Stimulated activated CD4-positive, alpha-beta T cell treated with anti-CD3 and anti-CD28 coated beads, Interleukin-1b, Interleukin-23, amount 100 ng/mL, for 48 hours (primary cell): ENCODE measurements at regions not wholly inside any gene's neighbourhood (a gene's known extent, or its start where the extent isn't known, plus 50 kb on each side); places are given as distances from the start of the nearest gene placed in this dataset.
"Not testable (repeated sequence)": the region's sequence is repeated elsewhere in the genome, so short reads cannot be mapped to it uniquely, and the experiment has no call there.

Experiments
- DNase-seq: peaks from one replicate; pipeline ENCODE4 v3.0.0-alpha.2; 2020

DNA sequence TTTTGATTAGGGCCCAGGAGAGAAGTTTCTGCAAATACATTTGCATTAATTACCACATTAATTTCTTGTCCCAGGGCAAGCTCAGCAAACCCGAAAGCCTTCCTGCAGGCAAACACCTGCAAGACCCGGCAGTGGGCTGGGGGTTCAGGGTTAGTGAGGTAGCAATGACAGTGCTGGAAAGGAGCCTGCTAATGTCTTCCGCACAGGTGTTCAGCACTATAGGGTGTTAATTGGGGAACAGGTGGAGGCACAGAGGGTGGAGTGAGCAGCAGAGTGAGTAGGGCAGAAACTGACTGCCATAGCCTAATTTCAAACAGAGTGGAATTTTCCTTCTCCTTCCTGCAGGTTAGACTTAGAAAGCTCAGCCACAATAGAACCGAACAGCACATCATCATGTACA, 50.9 kb upstream of the UBASH3B start:
- no peak for DNase-seq

DNA sequence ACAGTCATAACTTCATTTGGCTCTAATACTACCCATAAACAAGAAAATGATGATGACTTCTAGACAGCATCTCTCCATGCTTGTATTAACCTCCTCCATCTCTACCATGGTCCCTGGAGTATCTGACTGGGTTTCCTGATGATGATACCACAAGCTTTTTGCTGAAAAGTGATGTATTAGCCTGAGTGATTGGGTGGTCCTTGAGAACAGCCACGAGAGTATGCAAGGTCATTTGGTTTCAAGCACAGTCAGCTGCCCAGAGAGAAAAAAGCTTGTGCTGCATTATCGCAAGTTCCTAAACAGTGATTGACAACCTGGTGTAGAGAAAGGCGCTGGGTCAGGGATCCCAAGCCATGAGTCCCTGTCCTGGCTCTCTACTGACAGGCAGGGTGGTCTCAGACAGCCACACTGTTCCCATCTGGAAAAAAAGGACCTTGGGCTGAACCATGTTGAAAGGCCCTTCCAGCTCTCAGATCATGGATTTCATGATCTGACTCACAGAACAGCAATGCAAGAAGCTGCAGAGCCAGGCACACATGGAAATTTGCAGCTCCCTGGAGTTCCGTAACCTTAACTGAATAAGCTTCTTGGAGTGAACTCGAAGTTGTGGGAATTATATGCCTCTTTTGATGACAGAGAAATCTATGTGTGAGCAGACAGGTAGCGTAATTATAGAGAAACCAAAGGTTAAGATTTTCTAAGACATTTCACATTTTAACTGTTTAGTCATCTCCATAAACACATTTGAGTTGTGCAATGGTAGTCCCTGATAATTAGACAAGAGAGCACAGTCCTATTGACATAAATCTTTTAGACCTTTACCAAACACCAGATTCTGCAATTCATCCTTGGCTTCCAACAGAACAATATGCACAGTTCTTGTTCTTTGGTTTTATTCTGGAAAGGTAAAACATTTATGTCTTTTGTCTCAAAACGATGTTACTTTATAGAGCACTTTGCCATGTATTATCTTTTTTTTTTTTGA, 54.1 kb upstream of the UBASH3B start:
- DNase-seq: no peak

DNA sequence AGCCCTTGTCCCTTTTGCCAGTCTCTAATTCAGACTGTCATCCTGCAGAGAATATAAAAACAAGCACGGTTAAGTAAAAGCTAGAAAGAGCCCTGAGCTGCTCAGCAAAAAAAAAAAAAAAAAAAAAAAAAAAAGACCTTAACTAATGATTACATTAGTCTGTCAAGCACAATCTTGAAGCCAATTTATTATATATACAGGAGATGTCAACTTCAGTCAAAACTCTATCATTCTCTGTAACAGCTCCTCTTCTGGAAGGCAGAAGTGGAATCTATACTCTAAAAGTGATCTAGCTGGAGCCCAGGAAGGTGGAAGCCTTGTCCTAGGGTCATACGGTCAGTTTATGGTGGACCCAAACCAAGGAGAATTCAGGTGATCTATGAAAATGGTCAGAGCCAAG, 55.2 kb upstream of the UBASH3B start:
- no peak for DNase-seq

DNA sequence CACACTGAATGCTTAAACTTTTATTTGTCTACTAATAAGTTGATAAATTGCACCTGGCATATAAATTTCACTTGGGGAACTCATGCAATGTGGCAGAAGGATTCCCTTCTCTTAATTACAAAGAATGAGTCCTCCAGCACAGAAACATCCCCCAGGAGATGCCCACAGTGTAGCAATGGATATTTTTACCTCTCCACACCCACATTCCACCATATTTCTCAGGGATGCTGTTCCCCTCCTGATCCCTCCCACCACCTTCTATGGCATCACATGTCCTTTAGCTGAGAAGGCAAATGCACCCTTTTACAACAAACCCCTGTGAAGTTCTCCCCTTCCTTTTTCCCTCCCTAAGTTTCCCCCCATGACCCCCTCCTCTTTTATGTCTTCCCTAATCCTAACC, 56.1 kb upstream of the UBASH3B start:
- no peak for DNase-seq

DNA sequence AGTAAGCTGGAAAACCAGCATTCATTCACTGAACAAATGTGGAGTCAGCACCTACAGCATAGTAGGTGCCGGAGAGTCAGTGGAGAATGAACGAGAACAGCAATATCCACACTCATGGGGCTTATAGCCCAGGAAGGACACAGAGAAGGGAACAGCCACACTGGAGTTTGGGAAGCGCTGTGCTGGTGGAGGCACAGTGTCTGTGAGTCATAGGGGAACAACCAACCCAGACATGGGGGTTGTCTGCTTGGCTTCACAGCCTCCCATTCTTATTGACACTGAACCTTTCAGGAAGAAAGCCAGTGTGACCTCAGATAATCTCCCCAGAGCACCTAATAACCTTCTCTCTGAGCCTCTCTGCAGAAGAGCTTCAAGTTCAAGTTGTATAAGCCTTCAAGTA, 56.6 kb upstream of the UBASH3B start:
- no peak for DNase-seq

DNA sequence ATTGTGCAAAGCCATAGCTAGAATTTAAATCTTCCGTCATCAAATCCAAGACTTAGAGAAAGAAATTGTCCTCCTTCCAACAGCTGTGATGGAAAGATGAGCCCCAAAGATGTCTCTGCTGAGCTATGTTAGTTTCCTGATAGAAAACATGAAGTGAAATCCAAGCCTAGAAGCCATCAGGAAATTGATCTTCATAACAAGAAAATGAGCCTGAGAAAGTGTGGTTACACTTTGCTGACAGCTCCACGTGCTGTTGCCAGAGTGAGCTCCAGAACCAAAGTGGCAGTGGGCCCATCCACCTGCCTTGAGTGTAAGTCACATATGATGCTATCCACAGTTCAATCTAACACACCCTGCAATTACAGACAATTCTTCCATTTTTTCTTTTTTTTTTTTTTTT, 58.0 kb upstream of the UBASH3B start:
- no peak for DNase-seq

DNA sequence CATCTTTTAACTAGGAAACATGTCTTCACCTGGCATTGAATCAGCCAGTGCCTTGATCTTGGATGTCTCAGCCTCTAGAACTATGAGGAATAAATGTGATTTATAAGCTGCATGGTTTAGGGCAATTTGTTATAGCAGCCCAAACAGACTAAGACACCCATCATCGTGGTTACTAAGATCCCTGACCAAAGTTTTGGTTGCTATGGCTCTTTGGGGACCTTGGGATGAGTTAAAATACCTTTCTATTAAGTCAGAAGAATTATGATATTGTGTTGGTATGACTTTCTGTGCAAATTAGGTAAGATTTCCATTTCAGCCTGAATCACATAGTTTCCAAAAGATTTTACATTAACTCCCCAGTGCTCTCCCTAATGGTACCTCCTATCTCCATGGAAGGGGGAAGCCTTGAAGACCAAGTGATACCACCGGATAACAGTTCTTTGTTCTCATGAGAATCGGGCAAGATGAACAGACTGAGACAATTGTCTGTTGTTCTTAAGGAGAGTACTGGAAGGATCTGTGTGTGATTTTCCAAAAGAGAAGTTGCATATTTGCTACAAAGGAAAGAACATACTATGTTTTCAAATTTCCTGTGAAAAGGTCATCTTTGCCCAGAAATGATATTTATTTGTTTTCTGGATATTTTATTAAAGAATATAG, 60.4 kb upstream of the UBASH3B start:
- DNase-seq: no peak

DNA sequence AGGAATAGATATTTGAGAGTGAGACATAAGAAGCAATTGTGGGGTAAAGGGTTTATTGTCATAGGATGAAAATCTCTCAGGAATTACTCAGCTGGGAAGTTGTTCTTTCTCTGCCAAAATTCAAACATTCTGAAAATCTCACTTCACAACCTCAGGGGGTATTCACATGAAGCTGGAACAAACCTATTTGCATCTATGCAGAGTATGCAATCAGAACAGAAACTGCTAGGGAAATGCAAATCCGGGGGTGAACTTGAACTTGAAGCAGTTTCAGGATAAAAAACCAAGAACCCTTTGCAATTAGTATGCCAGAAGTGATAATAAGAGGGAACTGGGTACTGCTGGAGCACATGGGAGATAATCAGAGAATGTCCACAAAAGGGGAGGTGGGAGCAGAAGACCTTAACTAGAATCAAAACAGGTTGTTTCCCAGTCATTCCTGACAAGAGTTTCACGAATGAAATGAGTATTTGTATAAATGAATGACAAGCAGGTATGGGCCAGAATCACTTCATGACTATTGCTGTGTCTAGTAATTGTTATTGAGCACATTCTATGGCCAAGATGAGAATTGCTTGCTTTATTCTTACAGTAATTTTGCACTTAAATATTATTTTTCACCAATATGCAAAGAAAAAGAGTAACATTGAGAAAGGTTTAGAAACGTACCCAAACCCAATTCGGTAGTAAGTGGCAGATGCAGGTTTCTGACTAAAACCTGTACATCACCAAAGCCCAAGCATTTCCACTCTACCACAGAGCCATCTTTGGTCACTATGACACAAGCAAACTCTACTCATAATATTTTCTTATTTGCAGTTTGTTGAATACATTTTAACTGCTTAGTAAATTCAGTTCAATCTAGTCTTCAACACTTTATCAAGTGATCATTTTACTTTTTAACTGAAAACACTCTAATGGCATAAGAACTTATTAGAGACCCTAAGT, 61.8 kb upstream of the UBASH3B start:
- no peak for DNase-seq

DNA sequence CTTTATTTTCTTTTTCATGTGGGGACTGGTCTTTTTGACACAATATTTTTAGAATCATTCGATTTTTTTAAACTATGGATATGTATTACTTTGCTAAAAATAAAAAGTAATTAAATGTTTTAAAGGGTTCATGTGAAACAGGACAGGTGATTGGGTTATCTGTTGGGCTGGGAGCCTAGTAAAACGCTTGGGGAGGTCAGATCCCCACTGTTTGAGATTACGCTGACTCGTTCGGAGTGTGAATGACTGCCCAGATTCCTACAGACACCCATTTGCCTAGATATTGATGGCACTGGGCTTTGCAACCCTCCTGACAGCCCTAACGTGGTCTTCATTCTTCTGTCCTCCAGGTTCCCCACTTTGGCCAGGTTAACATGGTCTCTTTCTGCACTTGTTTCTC, 62.9 kb upstream of the UBASH3B start:
- no peak for DNase-seq

DNA sequence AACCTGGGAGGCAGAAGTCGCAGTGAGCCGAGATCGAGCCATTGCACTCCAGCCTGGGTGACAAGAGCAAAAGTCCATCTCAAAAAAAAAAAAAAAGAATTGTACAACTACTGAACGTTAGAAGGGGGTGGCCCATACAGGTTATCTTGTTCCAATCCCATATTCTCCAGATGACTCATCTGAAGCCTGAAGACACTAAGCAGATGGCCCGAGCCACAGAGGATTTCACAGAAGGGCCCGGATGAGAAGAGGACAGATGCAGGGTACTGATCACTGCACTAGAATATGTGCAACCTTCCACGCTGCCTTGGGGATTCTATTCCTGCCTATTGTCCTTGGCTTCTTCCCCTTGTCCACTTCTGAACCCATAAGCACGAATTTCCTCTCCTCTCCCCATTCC, 70.9 kb upstream of the UBASH3B start:
- DNase-seq: no peak

DNA sequence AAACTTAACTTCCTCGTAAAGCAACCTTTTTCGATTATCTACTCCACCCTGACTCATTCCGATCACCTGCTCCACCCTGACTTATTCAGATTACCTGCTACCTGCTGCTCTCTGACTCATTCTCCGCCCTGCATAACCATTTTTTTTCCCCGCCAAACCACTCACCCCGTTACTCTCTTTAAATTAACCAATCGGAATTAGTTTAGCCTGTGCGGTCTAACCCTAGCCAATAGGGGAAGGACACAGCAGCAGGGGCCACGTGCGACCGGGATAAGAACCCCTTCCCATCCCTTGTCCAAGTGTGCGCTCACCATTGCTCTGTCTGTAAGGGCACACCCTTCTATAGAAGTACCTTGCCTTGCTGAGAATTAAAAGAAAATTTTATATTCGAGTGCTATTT, 75.5 kb upstream of the UBASH3B start:
- DNase-seq: not testable (repeated sequence)

DNA sequence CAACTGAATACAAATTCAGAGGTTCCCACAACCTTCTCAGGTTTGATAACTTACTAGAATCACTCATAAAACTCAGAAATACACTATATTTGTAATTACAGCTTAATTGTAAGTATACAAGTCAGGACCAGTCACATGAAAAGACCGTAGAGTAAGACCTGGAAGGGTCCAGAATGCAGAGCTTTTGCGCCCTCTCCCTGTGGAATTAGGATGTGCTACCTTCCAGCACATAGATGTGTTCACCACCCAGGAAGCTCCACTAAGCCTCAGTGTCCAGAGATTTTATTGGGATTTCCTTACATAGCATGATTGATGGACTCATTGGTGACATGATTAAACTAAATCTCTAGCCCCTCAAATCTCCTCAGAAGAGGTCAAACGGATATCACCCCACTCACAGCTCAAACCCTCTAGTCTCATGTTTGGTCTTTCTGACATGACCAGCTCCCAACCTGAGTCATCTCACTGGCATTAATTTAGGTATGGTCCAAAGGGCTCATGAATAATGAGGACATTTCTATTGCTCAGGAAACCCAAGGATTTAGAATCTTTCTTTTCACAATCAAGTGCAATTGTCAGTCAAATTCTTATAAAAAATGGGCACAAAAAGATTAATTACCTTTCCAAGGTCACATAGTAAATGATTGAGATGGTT, 77.2 kb upstream of the UBASH3B start:
- DNase-seq: no peak

DNA sequence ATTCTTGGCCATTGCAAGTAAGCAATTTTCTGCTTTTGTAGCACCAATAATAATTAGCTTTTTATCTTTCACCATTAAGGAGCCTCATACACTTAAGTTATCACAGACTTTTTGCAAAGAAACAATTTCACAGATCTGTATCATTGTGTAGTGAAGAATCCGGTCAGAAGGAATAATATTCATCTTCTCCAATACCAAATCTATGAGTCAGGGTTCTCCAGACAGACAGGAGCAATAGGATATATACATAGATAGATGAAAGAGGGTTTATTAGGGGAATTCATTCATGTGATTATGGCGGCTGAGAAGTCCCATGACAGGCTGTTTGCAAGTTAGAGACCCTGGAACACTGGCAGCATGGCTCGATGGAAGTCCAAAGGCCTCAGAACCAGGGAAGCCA, 82.9 kb upstream of the UBASH3B start:
- DNase-seq: no peak

DNA sequence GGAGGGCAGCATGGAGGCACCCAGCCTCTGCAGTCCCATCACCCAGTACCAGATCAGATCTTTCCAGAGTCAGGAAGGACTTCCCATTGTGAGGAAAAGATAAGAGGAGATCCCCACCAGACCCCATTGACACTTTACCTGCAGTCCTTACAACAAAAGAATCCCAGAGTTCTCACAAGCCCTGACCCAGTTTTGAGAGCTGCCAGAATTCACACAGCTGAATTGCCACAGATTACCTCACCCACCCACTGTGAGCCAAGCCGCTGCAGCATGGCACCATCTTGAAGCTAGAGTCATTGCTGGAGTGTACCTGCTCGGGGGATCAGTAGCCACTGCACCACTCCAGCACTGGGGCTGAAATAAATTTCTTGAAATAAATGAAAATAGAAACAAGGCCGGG, 91.8 kb upstream of the UBASH3B start:
- DNase-seq: no peak

DNA sequence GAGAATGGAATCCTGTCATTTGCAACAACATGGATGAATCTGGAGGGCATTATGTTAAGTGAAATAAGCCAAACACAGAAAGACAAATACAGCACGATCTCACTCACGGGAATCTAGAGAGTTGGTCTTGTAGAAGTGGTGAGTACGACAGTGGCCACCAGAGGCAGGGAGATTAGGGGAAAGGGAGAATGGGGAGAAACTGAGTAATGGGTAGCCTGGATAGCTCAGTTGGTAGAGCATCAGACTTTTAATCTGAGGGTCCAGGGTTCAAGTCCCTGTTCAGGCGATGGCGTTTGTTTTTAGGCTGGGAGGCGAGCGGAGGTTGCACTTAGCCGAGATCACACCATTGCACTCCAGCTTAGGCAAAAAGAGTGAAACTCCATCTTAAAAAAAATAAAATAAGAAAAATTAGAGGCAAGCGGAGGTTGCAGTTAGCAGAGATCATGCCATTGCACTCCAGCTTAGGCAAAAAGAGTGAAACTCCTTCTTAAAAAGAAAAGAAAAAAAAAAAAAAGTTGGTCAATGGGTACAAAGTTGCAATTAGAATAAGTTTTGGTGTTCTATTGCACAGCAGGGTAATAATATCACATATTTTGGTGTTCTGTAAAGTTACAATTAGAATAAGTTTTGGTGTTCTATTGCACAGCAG, 95.7 kb upstream of the UBASH3B start:
- no peak for DNase-seq

DNA sequence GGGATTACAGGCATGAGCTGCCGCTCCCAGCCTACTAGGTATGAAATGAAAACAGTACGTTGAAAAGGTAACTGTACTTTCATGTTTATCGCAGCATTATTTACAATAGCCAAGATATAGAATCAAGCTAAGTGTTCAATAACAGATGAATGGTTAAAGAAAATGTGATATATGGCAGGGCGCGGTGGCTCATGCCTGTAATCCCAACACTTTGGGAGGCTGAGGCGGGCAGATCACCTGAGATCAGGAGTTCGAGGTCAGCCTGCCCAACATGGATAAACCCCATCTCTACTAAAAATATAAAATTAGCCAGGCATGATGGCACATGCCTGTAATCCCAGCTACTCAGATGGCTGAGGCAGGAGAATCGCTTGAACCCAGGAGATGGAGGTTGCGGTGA, 96.3 kb upstream of the UBASH3B start:
- not testable (repeated sequence) for DNase-seq

DNA sequence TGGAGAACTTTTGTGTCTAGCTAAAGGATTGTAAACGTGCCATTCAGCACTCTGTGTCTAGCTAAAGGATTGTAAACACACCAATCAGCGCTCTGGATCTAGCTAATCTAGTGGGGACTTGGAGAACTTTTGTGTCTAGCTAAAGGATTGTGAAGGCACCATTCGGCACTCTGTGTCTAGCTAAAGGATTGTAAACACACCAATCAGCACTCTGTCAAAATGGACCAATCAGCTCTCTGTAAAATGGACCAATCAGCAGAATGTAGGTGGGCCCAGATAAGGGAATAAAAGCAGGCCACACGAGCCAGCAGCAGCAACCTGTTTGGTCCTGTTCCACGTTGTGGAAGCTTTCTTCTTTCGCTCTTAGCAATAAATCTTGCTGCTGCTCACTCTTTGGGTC, 98.4 kb upstream of the UBASH3B start:
- not testable (repeated sequence) for DNase-seq

DNA sequence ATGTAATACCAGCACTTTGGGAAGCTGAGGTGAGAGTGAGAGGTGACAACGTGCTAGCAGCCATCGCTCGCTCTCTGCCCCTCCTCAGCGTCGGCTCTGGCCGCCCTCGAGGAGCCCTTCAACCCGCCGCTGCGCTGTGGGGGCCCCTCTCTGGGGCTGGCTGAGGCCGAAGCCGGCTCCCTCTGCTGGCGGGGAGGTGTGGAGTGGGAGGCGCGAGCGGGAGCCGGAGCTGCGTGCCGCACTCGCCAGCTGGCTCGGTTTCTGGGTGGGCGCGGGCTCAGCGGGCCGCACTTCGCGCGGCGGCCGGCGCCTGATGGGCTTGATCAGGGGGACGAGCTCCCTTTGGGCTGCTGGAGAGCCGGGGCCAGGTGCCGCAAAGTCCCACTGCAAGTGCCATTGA, 98.9 kb upstream of the UBASH3B start:
- no peak for DNase-seq

DNA sequence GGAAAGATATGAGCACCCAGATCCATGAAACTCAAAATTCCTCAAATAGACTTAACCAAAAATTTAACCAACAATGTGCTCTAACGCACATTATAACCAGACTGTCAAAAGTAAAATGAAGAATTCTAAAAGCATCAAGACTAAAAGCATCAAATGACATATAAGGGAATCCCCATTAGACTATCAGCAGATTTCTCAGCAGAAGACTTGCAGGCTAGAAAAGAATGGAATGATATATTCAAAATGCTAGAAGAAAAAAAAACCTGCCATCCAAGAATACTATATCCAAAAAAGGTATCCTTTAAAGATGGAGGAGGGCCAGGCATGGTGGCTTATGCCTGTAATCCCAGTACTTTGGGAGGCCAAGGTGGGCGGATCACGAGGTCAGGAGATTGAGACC, 117.5 kb upstream of the UBASH3B start:
- DNase-seq: no peak

DNA sequence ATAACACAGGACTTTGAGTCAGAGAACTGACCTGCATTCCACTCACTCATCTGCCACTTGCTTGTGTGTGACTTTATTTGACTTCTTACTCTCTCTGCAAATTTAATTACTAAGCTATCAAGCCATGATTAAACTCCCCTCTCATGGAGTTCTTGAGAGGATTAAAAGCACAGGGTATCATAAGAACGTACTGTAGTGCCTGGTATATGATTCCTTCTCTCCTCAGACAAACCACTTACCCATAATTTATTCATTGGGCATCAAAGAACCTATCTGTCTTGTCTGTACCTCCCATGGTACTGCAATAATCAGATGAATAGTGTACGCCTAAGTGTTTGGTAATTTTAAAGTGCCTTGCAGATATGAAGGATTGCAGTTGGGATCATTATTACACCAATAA, 130.6 kb upstream of the UBASH3B start:
- no peak for DNase-seq

DNA sequence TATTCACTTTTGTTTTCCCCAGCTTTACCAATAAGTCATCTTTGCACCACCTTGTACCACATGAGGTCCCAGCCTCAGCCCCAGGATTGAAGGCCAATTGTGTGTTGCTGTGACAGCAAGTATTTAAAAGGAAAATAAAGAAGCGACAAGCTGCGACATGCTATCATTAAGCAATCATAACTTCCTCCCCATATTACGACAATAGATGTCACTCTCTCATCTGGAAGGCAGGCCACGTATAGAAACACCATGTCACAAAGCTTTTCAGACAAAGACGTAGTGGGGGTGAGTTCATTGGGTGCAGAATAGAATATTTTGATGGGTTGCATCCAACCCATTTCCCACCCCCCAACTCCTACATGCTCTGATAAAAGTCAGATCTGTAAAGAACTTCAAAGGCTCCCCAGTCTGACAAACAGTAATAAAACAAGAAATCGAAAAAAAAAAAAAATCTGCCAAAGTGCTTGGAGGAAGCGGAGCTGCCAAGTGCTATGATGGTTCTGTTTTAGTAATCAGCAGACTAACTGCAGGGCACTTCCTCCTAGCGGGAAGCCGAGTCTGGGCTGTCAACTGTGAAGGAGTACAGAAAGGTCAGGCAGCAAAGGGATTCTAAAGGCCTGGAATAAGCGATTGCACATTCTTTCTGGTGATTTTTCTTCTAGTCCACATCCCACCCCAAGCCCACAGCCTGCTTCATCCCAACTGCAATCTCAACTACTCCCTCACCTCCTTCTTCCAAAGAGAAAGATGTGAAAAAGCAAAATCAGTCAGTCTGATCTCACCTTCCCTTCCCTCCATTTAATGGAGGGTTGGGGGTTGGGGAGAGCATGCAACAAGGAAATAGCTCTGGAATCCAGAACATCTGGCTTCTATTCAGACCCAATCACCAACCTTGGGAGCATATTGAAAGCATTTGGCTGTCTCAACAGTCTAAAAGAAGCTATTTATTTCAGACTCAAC, 131.4 kb upstream of the UBASH3B start:
- DNase-seq: no peak
